GM21447 (cell line): ENCODE measurements at regions not wholly inside any gene's neighbourhood (a gene's known extent, or its start where the extent isn't known, plus 50 kb on each side); places are given as distances from the start of the nearest gene placed in this dataset.
"Not testable (repeated sequence)": the region's sequence is repeated elsewhere in the genome, so short reads cannot be mapped to it uniquely, and the experiment has no call there.

ENCODE experiments used
- ATAC-seq: cut with Tn5 transposase; IDR thresholded peaks from one replicate; pipeline ENCODE4 v1.9.1; 2021; ENCODE audit not compliant: unreplicated experiment

- peak; percentile 92 for ATAC-seq
Observed at GRCh38 chr1:229856009-229856650, 210.9 kb upstream of the GALNT2 start.

- no peak for ATAC-seq
Observed at GRCh38 chr1:229857585-229857984, 209.5 kb upstream of the GALNT2 start.

DNA sequence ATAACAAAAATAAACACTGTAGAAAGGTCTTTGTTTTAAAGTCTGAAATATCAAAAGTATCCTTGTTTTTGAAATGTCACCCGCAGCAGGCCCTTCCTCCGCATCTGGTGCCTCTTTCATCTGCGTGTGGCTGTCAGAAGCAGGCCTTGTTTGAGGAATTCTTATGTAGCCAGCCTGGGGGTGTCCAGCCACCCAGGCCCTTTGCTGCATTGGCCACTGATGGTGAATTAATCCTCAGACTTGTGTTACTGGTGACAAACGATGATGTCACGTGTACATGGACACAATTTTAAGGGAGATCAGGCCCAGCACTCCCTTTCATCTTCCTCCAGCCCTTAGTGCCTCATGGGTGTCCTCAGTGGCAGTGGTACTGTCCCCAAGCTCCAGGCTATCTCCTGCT lies 208.0 kb upstream of the GALNT2 start:
- no peak for ATAC-seq

DNA sequence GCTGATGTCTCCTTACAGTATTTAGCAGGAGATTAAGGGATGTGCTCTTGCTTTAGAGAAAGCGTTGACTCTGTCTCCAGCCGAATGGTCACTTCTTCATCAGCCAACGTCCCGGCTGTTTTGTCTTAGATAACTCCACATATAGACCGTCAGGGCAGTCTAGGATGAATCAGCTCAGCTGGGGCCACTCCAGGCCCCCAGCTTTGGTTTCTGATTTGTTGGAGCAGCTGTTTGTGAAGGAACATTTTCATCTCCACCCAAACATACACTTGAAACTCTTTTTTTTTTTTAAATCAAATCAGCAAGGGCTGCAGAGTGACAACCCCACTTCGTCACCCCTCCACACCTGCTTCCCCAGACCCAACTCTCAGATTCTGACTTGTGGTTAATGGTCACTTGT lies 206.1 kb upstream of the GALNT2 start:
- no peak for ATAC-seq

GRCh38 chr1:229862017-229862774 lies 204.8 kb upstream of the GALNT2 start:
- no peak for ATAC-seq

GRCh38 chr1:229863651-229864545 lies 203.1 kb upstream of the GALNT2 start:
- ATAC-seq: no peak

DNA sequence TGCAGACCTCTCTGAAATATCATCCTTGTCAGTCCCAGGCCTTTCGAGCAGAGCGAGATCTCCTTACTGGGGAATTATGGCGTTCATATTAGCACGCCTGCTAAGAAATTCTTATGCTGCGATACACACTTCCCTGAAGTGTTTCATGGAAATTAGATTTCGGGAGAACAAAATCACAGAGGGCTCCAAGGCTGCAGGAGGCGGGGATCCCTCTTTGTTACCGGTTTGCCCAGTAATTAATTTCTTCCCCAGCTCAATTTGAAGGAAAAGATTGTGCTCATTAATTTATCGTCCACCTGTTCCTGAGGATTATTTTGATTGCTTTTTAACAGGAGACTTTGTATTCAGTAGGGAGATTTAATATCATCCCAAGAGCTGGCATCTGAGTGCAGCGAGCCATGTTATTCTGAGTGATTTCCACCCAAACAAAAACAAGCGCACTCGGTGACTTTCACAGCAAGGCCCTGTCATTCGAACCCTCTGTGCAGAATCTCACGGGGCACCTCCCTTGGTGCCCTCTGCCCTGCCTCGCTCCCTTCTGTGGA lies 202.3 kb upstream of the GALNT2 start:
- ATAC-seq: no peak

- ATAC-seq: not testable (repeated sequence)
Observed at GRCh38 chr1:229865321-229865720, 201.7 kb upstream of the GALNT2 start.

GRCh38 chr1:229867726-229868125 lies 199.3 kb upstream of the GALNT2 start:
- ATAC-seq: no peak

- no peak for ATAC-seq
Observed at GRCh38 chr1:229869240-229869639, 197.8 kb upstream of the GALNT2 start.

GRCh38 chr1:229869687-229870086 lies 197.4 kb upstream of the GALNT2 start:
- ATAC-seq: no peak

DNA sequence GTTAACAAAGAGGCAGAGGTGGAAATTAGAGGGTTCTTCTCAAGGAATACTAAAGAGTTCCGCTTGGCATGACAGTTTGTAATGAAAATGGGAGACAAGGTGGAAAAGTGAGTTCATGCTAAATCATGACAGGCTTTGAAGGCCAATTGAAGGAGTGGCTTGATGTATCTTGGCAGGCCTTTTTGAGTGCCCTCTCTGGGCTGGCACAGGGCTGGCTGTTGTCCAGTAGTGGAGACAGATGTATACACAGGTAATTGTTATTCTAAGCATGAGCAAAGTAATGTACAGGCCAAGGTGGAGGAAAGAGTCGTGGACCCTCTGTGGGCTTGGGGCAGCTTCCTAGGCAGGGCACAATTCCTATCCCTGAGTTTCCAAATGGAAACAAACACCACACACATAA lies 196.7 kb upstream of the GALNT2 start:
- ATAC-seq: no peak

GRCh38 chr1:229871078-229871676 lies 195.9 kb upstream of the GALNT2 start:
- no peak for ATAC-seq

DNA sequence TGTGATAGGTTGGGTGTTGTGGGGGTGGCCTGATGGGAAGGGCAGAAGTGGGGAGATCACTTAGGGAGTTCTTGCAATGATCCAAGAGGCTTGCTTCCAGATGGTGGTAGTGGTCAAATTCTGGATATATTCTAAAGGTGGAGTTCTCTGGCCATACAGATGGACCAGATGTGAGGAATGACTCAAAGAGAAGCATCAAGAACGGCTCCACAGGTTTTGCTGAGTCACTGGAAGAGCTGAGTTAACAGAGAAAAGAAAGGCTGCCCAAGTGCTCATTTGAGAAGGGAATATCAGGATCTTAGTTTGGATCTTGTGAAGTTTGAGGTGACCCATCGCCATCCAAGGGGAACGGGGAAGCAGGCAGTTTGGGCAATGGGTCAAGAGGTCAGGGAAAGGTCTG lies 192.9 kb upstream of the GALNT2 start:
- no peak for ATAC-seq

DNA sequence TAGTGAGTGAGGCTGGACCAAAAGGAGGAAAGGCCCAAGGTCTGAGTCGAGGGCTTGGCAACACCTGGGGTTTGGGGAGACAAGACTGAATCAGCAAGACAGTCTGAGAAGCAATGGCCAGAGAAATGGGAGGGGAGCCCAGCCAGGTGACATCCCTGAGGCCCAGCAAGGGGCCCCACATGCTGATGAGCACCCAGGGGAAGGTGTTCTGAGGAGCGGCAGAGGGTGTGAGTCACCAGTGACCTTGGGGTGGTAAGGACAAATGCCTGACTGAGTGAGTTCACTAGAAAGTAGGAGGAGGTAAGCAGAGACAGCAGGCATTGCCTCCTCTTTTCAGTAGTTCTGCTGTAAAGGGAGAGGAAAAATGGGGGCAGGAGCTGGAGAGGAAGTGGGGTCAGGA lies 192.4 kb upstream of the GALNT2 start:
- ATAC-seq: no peak

GRCh38 chr1:229875086-229875485 lies 192.0 kb upstream of the GALNT2 start:
- ATAC-seq: no peak

DNA sequence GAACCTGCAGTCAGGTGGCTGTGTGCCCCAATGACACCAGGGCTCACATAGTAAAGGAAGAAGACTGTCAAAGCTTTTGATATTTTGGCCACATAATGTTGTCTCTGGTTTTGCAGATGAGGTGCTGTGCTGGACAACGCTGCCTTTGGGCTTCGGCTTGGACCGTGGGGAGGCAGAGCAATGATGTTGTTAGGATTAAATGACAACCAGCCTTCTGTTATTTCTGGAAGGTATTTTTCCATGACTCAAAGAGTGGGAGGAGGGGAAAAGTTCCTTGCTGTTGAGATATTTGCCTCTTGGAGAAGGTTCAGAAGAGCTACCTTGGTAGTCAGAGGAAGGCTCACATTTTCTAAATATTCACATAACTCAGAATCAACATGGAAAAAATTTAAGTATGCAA lies 187.3 kb upstream of the GALNT2 start:
- ATAC-seq: no peak

- ATAC-seq: no peak
Observed at GRCh38 chr1:229880271-229881170, 186.5 kb upstream of the GALNT2 start.

DNA sequence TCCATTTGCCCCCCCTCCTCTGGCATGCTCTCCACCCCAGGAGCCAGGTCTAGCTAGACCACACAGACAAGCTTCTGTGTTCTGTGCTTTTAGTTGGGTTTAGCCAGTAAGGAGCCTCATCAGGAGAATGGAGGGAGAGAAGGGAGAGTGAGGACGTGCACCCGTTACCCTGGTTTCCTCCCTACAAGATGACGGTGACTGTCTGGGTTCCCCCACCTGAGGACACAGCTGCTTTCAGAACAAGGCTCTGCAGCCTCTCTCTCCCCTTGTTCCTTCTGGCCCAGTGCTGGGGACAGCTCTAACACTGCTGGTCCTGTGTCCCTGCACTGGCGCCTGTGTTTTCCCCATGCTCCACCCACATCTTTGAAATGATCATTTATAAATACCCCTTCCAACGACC lies 184.4 kb upstream of the GALNT2 start:
- ATAC-seq: no peak
